ENCODE measurements at regions not wholly inside any gene's neighbourhood (a gene's known extent, or its start where the extent isn't known, plus 50 kb on each side); places are given as distances from the start of the nearest gene placed in this dataset.

DNA sequence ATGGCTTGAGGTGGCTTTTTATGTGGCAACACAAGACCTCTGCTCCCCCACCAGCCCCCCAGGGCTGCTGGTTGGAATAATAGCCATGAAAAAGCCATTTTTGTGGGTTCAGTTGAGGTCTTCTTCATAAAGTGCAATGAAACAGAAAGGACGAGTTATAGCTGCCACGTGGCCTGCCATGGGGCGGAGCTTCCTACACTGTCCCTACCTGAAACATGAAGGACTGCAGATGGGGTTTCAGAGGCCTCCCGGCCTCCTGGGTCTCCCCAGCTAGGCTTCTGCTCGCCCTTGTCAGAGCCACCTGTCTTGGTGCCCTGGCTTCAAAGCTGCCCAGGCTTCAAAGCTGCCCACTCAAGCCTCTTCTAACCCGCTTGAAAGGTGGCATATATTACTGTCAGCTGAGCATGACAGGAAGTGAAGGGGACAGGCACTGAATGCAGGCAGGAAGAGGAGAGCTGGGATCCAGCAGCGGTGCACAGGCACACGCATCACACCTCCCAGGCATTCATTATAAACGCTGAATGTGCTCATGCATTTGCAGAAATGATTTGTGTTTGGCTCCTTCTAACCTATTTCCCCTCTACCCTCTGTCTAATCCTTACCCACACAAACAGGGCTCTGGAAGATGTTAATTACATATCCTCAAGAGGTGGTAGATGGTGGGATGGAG lies 245.9 kb upstream of the PODXL start:
- TF ChIP-seq, protein P1, sequence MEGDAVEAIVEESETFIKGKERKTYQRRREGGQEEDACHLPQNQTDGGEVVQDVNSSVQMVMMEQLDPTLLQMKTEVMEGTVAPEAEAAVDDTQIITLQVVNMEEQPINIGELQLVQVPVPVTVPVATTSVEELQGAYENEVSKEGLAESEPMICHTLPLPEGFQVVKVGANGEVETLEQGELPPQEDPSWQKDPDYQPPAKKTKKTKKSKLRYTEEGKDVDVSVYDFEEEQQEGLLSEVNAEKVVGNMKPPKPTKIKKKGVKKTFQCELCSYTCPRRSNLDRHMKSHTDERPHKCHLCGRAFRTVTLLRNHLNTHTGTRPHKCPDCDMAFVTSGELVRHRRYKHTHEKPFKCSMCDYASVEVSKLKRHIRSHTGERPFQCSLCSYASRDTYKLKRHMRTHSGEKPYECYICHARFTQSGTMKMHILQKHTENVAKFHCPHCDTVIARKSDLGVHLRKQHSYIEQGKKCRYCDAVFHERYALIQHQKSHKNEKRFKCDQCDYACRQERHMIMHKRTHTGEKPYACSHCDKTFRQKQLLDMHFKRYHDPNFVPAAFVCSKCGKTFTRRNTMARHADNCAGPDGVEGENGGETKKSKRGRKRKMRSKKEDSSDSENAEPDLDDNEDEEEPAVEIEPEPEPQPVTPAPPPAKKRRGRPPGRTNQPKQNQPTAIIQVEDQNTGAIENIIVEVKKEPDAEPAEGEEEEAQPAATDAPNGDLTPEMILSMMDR (IDR thresholded peaks at IDR 0.05) = no peak
- TF ChIP-seq ZNF263 (CRISPR knock-in tag; IDR thresholded peaks at IDR 0.05; ENCODE audit: low read depth) (no peak), STAT6 (CRISPR knock-in tag; conservative IDR thresholded peaks at IDR 0.05; ENCODE audit: low read depth) (no peak), FOXJ3 (CRISPR knock-in tag; IDR thresholded peaks at IDR 0.05; ENCODE audit: borderline replicate concordance) (no peak), ARID4B (CRISPR knock-in tag; IDR thresholded peaks at IDR 0.05; ENCODE audit: borderline replicate concordance) (no peak), ATF2 (CRISPR knock-in tag; IDR thresholded peaks at IDR 0.05; ENCODE audit: borderline replicate concordance, low read depth) (no peak), TCF7 (CRISPR knock-in tag; IDR thresholded peaks at IDR 0.05; ENCODE audit: low read depth) (no peak)
